HG02763 (cell line): ENCODE measurements at regions not wholly inside any gene's neighbourhood (a gene's known extent, or its start where the extent isn't known, plus 50 kb on each side); places are given as distances from the start of the nearest gene placed in this dataset.

Experiments
- ATAC-seq: cut with Tn5 transposase; IDR thresholded peaks from one replicate; pipeline ENCODE4 v1.9.1; 2021; ENCODE audit warnings: mild to moderate bottlenecking, moderate library complexity; ENCODE audit not compliant: unreplicated experiment

DNA sequence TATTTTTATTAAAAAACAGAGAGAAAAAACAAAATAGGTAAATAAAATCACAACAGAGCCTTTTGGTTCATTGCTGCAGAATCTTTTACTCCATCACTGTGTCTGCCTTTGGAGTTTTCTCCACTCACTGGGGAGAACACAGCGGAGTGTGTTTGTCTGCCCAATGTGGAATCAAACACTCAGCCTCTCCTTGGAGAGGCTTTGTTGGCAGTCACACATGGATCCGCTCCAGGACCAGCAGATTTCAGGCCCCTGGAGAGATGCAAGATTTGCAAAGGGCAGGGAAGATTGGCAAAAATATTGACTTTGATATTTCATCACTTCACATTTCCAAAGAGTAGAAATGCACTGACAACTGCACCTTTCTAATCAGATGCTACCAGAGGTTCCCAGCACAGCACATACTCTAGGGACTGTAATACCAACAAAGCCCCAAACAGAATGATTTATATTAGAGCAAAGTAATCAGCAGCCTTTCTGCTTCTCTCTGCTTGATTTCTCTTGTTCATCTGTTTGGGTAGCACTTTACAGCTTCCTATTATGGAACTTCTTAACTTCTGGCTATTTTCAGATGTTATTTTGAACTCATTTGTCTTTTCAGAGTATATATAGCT is 1898.8 kb upstream of the PIK3C3 start:
- no peak for ATAC-seq

DNA sequence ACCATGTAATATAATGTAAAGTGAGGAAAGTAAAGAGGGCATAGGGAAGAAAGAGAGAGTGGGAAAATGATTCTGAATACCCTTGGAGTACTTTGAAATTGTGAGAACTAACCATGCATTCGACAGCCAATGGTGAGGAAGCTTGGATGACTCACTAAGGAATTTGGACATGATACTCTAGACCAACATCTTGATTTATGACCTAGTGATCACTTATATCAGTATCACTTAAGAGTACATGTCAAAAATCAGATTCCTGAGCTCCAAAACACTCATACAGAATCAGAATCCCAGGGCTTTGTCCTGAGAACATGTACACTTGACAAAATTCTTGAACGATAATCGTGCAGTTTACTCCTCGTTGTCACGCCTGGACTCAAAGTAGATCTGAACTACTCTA is 1899.8 kb upstream of the PIK3C3 start:
- ATAC-seq, result no peak

GRCh38 chr18:40049716-40050115 is 1905.3 kb upstream of the PIK3C3 start:
- ATAC-seq, result no peak

GRCh38 chr18:40048886-40049650 is 1906.0 kb upstream of the PIK3C3 start:
- no peak for ATAC-seq

GRCh38 chr18:40048253-40048652 is 1906.8 kb upstream of the PIK3C3 start:
- ATAC-seq, result no peak

DNA sequence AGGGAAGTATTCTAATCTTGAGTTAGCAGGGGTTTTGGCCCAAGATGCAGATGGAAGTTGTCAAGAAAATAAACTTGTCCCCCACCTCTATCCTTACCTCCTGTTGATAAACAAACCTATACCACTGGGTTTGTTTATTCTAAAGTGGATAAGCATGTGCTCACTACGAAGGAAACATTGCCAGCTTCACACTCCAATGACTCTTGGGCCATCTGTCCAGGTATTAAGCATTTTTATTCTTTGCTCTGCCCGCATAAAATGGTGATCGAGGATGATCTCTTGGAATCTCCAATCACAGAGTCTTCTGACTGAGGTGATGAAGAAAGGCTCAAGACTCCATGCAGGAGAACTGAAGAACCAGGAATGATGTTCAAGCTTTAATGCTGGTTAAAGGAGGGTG is 1908.4 kb upstream of the PIK3C3 start:
- ATAC-seq, result no peak

DNA sequence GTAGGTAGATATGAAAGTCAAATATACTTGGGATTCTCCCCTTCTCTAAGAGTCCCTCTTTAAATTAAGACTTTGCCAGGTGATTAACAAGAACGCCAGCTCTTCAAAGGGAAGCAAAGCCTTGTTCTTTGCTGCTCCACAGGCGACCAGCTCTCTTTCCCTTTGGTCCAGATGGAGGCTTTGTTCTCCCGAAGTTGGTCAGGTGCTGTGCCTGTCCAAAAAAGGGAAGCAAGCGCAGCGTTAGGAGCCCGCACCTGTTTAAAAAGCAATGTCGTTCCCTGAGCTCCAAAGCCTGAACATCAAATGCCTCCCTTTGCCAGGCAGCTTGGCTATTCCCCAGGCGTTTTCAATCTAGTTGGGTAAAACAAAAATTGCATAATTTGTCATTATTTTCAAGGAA is 1913.1 kb upstream of the PIK3C3 start:
- no peak for ATAC-seq

- no peak for ATAC-seq
Measured at GRCh38 chr18:40040574-40040973, 1914.5 kb upstream of the PIK3C3 start.

DNA sequence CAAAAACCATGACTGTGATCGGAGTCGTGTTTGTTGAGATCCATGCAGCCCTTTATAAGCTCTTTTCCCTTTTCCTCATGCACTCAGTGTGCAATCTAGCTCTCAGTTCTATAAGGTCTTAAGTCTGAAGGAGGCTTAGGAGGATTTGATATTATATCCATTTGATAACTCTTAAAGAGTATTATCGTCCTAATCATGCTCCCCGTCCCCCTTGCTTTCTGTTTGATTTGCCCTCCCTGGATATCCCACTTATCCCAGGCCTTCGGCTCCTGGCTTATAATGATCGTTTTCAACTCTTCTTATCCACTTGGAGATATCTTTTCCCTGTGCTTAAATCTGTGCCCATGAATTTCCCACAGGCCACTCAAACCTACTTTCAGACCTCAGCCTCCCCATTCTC is 1917.7 kb upstream of the PIK3C3 start:
- ATAC-seq, result no peak

DNA sequence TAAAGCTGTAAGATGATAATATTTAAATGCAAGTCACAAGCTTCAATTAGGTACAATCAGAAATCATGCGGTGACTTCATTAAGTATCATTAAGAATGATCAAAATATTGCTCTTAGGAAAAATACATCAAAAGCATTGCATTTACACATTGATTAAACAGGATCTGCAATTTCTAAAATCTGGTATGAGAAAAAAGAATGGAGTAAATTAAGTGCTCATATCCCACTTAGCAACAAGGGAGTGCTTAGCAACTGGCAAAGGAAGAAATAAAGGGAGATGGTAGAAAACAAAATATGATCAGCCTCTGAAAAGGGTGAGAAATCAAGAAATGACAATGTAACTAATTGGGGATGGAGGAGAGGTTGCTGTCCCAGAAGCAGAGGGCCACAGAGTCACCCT is 1918.2 kb upstream of the PIK3C3 start:
- no peak for ATAC-seq

DNA sequence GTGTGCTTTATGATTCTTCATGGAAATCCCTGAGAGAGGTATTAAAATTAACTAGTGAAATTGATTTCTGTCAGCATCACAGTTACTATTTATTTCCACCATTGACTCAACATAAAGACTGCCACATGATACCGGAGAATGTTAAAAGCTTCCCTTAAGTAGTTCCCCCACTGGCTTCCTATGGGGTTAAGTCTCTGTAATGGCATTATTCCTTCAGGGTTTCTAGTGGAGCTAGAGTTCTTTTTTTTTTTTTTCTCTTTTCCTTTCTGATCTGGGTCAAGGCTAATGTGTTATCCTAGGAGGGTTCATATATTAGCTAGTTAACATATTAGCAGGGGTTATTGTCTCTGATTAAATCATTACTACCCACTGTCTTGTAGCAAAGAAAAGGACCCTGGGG is 1919.1 kb upstream of the PIK3C3 start:
- ATAC-seq, result no peak

DNA sequence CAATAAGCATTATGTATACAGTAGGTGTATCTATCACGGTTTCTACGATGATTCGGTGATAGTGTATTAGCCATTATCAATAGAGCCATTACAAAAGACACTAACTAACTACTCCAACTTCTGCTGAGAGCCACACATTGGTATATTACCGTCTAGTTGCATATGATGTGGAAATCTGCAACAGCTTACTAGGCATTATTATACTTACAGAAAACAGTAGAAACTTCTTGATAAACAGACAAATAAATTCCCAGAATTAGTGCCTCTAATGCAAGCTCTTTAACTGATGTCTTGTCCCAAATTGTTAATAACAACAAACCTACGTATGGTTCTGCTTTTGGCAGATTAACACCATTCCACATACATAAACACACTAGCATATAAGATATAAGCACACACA is 1923.0 kb upstream of the PIK3C3 start:
- ATAC-seq, result no peak

GRCh38 chr18:40031435-40031834 is 1923.6 kb upstream of the PIK3C3 start:
- ATAC-seq, result no peak

- no peak for ATAC-seq
Measured at GRCh38 chr18:40019797-40020392, 1935.1 kb upstream of the PIK3C3 start.

DNA sequence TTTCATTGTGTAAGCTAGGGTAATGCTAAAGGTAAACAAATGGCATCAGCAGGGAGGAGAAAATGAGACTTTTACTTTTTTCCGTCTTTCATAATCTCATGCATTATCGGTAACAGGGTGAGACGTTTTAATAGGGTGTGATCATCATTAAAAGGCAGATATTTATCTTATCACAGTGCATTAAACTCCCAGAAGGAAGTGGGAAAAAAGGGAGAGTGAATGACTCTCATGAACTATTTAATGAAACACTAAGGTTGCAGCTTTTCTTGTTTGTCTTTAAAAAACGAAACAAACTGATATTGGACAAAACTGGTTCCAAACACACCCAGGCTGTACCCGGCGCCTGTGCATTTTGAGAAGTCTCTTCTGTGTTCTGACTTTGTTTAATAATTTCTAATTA is 1936.8 kb upstream of the PIK3C3 start:
- no peak for ATAC-seq

- ATAC-seq, result no peak
Measured at GRCh38 chr18:40017021-40017420, 1938.0 kb upstream of the PIK3C3 start.

DNA sequence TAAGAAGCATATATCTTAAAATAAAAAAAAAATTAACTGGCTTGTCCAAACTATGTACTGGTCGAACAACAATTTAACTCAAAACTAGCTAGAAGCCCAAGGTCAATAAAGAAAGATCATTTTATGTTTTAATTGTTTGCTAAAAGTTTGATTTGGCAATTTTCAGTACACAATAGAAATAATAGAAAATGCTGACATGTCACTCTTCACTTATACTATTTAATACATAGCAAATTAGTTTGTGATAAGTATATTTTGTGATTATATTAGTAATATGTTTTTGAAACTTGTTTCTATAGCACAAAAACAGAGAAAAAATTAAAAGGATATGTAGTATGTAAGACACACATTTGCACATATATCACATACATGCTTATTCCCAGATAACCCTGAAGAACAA is 1938.6 kb upstream of the PIK3C3 start:
- no peak for ATAC-seq

DNA sequence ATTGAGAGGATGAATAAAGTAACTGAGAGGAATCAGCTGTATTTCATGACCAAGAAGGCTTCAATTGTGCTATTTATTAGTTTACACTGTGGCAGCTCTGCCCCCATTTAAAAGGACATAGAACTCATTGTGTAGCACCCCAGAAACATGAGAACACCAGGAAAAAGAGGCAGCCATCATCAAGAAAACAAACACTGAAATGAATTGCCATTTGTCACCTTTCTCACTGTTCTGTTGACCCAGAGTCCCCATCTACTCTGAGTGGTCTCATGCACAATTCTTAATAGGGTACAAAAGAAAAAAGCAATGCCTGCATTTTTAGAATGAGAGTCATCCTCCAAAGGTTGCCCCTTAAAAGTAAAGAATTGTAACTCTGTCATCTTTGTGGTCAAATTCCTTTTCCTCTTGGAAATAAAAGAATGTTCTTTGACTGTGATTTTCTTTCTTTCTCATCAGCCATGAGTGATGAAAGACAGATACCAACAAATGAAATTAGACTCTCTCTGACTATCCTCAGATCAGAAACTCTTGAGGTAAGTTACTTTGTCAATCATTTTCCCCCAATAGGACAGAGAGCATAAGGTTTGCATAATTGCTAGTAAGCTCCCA is 1941.9 kb upstream of the PIK3C3 start:
- no peak for ATAC-seq

DNA sequence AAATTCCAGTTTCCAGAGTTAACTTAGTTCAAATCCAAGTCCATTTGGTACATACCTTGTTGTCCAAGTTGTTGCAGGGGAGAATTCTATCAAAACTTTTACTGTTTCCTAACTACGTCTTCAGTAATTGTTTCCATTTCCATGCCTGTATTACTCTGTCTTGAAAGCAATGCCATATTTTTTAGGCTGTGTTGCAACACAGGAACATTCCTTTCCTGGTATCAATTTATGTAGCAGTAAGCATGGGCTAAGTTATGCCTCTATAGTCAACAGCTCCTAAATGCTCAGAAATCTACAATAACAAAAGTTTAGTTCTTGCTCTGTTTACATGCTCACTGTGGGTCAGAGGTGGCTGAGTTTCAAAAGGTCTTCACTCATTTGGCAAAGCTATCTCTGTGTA is 1943.8 kb upstream of the PIK3C3 start:
- ATAC-seq, result no peak

DNA sequence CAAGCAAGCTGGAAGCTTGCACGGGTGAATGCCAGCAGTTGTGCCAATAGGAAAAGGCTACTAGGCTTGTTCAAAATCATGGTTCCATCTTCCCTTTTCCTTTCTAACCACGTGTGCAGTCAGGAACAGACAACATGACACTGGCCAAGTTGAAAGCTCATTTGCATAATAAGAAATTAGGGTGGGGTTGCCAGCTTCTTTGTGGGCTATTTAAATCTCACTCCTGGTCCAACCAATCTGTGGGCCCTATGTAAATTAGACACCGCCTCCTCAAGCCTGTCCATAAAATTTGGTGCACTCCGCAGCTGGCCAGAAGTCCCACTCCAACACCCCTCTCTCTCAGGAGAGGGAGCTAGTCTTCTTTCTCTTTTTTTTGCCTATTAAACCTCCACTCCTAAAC is 1948.4 kb upstream of the PIK3C3 start:
- no peak for ATAC-seq

DNA sequence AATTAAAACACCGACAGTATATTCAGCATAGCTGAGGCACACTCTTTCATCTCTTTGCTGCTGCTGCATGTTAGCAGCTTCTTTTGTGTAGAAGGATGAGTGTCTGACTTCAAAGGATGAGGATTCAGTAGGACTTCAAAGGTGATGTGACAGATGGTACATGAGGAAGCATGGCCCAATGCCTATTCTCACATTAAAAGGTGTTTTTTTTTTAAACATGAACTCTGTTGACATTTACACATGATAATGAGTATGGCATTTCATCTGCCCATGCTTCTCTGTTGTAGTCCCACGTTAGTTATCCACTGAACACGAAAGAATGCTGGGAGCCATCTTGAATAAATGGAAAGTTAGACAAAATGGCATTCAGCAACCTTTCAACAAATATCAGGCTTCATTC is 1950.8 kb upstream of the PIK3C3 start:
- ATAC-seq, result no peak

DNA sequence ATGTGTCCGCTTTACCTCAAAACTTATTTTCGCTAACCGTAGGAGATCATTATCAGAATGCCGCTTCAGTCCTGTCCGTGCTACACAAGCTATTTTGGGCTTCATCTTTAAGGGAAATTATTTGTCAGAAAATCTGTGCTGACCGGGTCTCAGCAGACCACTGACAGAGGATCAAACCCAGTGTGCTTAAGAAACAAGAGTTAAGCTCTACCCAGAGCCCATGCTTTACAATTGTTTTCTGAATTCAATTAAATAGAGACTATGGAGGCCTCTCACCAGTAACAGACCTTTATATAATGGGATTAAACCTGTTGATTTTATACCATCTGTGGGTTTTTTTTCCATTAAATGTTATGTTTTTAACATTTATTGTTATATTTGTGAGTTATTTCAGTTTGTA is 1956.7 kb upstream of the PIK3C3 start:
- ATAC-seq, result no peak
